SU-DHL-6 (cell line): ENCODE measurements at regions not wholly inside any gene's neighbourhood (a gene's known extent, or its start where the extent isn't known, plus 50 kb on each side); places are given as distances from the start of the nearest gene placed in this dataset.

Experiments
- CTCF ChIP-seq: fragments of 200-600 bp; sonication (generic); IDR thresholded peaks from one replicate; pipeline ENCODE4 v1.5.1; 2017; ENCODE audit warnings: antibody characterized with exemption, mild to moderate bottlenecking, low read length, moderate library complexity; ENCODE audit not compliant: insufficient read depth, poor library complexity, severe bottlenecking
- EZH2phosphoT487 ChIP-seq: fragments of 200-600 bp; sonication (generic), shearing (Covaris generic); conservative IDR thresholded peaks from 2 replicates; pipeline ENCODE4 v1.6.1; 2018; ENCODE audit warnings: mild to moderate bottlenecking, antibody characterized with exemption, low read length, moderate library complexity, mixed read lengths

- no peak for TF ChIP-seq CTCF
- TF ChIP-seq EZH2phosphoT487: no peak
Measured at GRCh38 chr11:90438069-90438468, 215.2 kb upstream of the CHORDC1 start.
